ENCODE measurements at regions not wholly inside any gene's neighbourhood (a gene's known extent, or its start where the extent isn't known, plus 50 kb on each side); places are given as distances from the start of the nearest gene placed in this dataset.
"Not testable (repeated sequence)": the region's sequence is repeated elsewhere in the genome, so short reads cannot be mapped to it uniquely, and the experiment has no call there.

DNA sequence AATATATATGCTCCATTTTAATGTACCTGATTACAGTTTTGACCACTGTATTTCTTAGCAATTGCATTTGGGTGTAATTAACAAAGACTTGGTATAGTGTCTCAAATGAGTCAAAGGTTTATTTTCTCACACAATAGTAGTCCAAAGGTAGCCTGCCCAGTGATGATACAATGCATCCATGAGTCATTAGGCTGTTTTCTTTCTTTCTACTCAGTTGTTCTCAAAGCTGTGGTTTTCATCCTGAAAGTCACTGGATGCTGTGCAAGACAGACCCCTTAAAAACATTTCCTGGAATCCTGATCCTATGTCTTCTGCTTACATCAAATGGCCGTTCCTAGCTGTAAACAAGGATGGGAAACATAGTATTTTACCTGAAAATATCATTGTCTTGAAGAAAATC, 651.2 kb upstream of the MIR17HG start:
- ATAC-seq (no peak), DNase-seq (ENCODE audit: low spot score) (no peak)
- intact Hi-C loops (cut with DNase I) = no loop called here

DNA sequence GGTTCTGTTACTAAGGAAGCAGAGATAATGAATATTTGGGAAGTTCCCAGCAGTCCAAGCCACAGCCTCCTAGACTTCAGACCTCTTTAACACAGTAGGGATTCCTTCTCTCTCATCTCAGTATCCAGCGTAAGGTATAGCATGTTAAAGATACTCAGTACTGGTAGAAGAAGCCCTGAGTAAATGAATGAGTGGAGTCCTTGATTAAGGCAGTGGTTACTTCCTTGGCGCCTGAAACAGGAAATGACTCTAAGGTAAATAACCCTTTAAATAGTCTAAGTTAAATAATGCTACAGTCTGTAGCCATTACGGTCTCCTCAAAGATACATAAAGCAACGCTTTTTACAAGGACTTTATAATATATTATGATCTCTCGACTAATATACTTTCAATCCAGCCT, 650.8 kb upstream of the MIR17HG start:
- DNase-seq (ENCODE audit: low spot score) (no peak), ATAC-seq (no peak)
- intact Hi-C loops (cut with DNase I) = no loop called here

DNA sequence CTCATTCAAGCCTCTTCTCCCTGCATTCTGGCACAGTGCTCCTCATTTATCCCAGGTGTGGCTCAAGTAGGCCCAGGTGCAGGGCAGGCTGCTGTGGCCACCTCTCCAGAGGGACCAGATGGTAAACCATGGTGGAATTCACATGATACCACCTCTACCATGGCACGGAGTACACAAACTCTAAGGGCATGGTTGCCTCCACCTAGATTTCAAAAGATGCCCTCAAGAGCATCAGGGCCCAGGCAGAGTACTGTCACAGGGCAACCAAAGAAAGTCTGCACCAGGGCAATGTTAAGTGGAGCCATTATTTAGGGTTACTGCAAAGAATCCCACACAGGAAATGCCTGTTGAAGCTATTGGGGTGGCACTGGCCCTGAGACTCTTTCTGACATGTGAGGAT, 647.1 kb upstream of the MIR17HG start:
- DNase-seq (ENCODE audit: low spot score) (no peak), ATAC-seq (no peak)
- intact Hi-C loops (cut with DNase I) = no loop called here

DNA sequence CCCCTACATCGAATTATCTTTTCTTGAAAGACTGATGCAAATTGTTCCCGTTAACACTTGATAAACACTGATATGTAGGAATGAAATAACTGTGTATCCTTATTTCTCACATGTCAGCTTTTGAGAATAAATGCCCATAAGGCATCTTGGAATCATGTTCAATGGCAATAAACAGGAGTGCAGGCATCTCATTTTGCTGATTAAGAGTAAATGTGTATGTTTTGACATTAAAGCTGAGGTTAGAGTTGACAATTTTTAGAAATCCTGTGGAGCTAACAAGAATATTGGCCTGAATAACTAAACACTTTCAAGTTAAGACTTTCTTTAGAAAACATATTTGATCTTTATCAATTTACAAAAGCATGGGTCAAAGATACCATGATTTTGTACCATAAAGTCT, 646.2 kb upstream of the MIR17HG start:
- DNase-seq (ENCODE audit: low spot score) = no peak

DNA sequence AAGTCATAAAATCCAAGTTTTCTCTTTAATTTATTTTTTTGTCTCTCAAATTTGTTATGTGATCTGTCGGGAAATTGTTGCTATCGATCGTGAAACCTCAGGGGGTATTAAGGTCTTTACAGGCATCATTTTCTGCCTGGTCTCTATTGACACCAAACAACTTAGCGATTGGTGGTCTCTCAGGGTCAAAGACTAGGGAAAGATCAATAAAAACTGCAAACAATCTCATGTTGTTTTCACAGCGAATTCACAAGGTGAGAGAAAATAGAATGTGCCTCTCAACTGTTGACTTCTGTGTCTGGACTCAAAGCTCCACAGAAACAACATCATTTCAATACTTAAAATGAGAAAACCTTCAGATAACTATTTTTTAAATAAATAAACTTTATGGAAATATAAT, 645.4 kb upstream of the MIR17HG start:
- no peak for DNase-seq (ENCODE audit: low spot score)
- no peak for ATAC-seq
- intact Hi-C loops (cut with DNase I) = no loop called here

More for the DNA sequence above, 646.2 kb upstream of the MIR17HG start:
- intact Hi-C loops (cut with DNase I) = no loop called here
- ATAC-seq = no peak

DNA sequence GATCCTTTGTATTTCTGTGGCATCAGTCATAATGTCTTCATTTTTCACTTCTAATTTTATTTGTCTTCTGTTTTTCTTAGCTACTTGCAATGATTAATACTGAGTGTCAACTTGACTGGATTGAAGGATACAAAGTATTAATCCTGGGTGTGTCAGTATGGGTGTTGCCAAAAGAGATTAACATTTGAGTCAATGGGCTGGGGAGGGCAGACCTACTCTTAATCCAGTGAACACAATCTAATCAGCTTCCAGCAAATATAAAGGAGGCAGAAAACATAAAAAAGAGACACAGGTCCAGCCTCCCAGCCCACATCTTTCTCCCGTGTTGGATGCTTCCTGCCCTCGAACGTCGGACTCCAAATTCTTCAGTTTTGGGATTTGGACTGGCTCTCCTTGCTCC, 640.9 kb upstream of the MIR17HG start:
- DNase-seq (ENCODE audit: low spot score) (no peak), ATAC-seq (no peak)
- intact Hi-C loops (cut with DNase I) = no loop called here

DNA sequence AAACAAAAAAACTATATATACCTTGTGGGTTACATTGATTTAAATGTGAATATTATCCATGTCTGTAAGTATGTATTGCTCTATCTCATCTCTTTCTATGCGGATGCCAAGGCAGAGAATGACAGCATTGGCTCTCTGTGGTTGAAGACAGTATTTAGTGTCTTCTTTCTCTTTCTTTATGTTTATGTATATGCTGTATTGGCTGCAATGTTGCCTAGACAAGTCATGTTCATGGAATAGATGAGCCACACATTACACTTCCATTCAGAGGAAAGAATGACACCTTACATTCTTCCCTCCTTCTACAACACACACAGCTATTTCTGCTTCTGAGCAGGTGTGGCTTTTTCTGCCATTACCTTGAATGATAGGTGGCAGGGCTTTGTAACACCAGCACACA, 639.4 kb upstream of the MIR17HG start:
- DNase-seq (ENCODE audit: low spot score) (no peak), ATAC-seq (no peak)
- intact Hi-C loops (cut with DNase I) = no loop called here

DNA sequence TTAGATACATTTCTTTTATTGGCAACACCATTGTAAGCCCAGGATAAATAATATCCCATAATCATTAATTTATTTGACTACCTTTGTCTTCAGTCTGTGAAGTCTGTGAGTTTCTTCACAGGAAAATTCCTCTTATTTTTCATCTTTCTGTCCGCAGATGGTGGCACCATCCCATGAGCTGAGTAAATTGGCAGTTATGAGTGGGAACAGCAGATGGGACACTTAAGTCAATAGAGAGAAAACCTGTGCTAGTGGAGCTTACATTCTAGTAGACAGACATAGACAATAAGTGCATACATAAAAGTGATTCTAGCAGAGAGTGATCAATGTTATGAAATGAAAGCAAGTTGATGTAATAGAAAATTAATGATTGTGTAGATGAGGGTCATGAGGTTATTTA, 638.2 kb upstream of the MIR17HG start:
- intact Hi-C loops (cut with DNase I) = no loop called here
- ATAC-seq (no peak), DNase-seq (ENCODE audit: low spot score) (no peak)

DNA sequence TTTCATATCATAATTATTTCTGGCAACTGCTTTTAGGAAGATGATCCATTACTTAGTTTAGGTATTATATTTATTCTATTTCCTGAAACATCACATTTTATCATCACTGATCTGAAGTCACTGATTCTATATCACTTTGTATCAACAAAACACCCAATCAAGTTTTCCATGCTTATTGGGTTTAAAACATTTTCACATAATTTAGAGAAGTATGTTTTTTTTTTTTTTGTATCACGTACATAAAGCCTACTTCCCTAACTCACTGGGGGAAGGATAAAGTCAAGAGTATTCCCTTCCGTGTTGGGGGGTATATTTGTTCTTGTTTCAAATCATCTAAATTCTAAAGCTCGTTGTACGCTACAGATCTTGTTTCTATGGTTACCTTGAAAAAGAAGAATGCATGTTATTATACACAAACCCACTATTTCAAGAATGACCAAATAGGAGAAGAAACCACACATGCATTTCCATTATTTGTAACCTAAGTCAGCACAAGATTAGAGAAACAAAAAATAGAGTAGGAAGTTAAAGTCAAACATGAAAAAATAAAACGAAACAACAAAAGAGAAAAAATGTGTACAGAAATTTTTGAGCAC, 637.2 kb upstream of the MIR17HG start:
- DNase-seq (ENCODE audit: low spot score) (no peak), ATAC-seq (no peak)
- intact Hi-C loops (cut with DNase I) = no loop called here

DNA sequence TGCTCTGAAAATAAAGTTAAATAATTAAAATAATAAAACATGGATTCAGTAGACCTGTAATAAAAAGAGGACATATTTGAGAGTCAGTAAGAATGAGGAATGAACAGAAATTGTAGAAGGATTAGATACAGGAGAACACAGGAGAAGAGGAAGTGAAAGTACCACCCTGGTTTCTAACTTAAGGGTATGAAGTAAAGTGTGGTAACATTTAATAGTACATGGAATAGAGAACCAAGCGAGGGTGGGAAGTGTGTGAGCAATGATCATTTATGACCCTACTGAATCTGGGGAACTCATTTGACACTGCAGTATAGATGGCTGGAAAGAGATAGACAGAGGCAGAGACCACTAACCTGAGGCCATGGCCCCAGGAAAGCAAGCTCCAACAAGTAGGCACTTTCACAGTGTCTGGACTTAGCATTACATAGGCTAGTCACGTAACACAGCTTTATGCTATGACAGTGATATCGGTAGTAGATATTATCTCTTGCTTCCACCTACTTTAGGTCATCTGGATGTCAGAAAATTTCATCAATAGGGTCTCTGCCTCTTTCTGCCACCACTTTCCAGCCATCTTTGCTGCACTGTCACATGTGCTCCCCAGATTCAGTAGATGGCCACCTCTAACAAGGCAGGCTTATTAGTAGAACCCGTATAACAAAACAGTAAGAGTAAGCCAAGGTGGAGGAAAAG, 633.9 kb upstream of the MIR17HG start:
- intact Hi-C loops (cut with DNase I) = no loop called here
- ATAC-seq = peak; percentile 45
- DNase-seq (ENCODE audit: low spot score) = no peak

DNA sequence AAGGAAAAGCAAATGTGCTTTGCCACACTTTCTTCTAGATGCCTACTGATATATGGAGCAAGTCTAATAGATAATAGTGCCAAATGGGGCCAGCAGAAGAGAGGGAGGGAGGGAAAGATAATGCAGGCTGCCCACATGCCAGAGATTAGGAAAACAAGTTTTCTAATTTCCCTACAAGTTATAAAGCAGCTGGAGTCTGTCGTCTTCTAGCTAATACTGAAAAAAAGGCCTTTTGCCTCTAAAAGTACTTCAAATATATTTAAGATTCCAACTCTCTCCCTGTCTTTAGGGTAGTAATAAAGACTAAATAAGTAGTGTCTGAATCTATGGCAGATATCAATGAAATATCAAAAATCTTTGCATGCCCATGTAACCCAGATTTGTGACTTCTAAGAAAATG, 632.0 kb upstream of the MIR17HG start:
- ATAC-seq (no peak), DNase-seq (ENCODE audit: low spot score) (no peak)
- intact Hi-C loops (cut with DNase I) = no loop called here

DNA sequence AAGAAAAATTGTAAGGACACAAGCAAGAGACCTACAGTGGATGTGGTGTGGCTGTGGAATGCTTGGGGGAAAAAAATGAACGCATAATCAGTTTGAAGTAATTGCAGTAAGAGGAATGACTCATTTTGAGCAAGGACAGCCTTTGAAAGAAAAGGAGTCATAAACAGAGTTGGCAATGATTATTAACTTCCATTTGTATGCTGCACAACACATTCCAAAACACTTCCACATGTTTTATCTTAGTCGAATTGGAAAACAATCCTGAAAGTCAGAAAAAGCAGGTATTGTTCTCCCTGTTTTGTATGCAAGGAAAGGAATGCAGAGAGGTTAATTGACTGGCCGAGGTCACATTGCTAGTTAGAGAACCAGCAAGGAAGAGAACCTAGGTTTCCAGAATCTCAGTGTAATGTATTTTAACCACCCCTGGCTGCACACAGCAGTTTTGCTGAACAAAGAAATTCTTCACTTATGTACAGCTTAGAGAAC, 630.0 kb upstream of the MIR17HG start:
- peak; percentile 53 for ATAC-seq
- intact Hi-C loops (cut with DNase I) = no loop called here
- no peak for DNase-seq (ENCODE audit: low spot score)

DNA sequence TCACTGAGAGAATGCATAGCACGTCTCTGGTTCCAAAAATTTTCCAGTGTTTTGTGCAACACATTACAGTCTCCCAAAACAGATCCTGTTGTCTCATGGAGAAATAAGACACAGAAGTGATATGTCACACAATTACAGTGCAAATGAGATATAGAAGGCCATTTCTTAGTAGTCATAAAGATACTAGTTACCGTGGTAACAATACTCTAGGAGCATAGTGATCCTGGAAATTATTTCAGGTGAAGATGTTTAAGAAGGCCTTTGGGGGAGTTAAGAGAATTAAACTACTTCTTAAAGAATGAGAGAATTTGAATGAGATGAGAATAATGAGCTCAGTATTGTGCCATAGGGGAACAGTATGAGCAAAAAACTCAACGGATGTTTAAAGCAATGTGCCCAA, 628.0 kb upstream of the MIR17HG start:
- DNase-seq (ENCODE audit: low spot score) (no peak), ATAC-seq (no peak)
- intact Hi-C loops (cut with DNase I) = no loop called here

DNA sequence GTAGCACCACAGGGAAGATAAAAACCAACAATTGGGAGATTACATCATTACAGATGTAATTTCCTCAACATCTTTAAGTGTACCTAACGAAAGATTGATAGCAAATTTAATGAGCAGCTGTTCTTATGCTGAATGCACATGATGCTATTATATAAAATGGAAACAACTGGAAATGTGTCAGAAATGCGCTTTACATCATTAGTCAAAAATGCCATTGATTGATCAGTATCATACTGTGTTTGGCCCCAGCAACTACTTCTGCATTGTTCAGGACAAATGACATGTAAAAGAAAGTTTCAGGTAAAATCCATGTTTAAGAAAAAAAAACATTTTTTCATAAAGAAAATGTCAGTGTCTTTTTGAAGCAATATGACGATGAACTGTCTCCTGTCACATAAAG, 625.5 kb upstream of the MIR17HG start:
- no peak for ATAC-seq
- DNase-seq (ENCODE audit: low spot score) = no peak
- intact Hi-C loops (cut with DNase I) = no loop called here

DNA sequence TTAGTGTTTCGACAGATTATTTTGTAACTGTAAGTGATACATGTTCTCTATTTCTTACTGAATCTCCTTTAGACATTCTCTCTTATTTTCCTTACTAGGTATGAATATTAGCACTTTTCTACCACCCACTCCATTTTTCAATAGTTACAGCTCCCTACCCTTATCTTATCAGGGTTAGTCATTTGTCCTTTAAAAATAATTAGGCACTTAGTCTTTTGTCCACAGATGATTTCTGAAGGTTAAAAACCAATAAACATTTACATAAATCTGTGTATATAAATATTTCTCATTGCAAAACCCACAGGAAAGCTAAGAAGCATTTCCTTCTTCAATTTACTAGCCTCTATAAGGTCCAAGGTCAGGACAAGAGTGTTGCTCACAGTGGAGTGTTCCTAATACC, 624.1 kb upstream of the MIR17HG start:
- no peak for ATAC-seq
- no peak for DNase-seq (ENCODE audit: low spot score)
- intact Hi-C loops (cut with DNase I) = no loop called here

DNA sequence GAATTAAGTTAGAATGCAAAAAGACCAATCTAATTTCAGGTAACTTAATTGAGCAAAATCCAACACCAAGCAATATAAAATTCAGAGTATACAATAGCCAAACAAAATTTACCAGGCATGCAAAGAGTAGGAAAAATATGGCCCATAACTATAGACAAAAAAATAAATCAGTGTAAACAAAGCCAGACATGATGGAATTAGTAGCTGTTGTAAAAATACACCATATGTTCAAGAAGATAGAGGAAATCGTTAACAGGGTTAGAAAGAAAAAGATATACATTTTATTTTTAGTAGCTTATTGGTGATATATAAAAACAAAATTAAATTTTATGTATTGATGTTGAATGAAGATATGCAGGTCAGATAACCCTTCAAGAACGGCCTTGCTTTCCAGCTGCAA, 621.1 kb upstream of the MIR17HG start:
- no peak for ATAC-seq
- no peak for DNase-seq (ENCODE audit: low spot score)
- intact Hi-C loops (cut with DNase I) = no loop called here

DNA sequence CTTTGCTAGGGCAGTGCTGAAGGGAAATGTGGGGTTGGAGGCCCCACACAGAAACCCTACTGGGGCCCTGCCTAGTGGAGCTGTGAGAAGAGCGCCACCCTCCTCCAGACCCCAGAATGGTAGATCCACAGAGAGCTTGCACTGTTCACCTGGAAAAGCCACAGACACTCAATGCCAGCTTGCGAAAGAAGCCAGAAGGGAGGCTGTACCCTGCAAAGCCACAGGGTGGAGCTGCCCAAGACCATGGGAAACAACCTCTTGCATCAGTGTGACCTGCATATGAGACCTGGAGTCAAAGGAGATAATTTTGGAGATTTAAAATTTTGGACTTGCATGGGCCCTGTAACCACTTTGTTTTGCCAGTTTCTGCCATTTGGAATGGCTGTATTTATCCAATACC, 615.4 kb upstream of the MIR17HG start:
- DNase-seq (ENCODE audit: low spot score) = no peak
- intact Hi-C loops (cut with DNase I) = no loop called here
- no peak for ATAC-seq

DNA sequence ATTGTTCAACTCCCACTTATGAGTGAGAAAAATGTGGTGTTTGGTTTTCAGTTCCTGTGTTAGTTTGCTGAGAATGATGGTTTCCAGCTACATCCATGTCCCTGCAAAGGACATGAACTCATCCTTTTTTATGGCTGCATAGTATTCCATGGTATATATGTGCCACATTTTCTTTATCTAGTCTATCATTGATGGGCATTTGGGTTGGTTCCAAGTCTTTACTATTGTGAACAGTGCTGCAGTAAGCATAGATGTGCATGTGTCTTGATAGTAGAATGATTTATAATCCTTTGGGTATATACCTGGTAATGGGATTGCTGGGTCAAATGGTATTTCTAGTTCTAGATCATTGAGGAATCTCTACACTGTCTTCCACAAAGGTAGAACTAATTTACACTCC, 613.0 kb upstream of the MIR17HG start:
- DNase-seq (ENCODE audit: low spot score); ATAC-seq; intact Hi-C loops (cut with DNase I): not testable (repeated sequence)

DNA sequence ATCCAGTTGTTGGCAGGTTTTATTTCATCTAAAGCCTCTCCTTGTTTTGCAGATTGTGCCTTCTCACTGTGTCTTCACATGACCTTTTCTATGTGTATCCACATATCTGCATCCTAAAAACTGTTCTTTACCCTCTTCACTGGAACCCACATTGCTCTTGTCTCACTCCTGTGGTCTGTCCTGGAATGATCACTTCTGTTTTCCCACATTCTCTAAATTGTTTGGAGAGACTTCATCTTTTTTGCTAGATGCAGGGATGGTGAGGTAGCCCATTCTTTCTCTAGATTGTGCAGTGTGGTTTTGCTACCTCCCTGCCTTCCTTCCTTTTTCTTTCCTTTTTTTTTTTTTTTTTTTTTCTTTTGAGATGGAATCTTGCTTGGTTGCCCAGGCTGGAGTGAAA, 608.6 kb upstream of the MIR17HG start:
- DNase-seq (ENCODE audit: low spot score) = no peak
- intact Hi-C loops (cut with DNase I) = no loop called here

DNA sequence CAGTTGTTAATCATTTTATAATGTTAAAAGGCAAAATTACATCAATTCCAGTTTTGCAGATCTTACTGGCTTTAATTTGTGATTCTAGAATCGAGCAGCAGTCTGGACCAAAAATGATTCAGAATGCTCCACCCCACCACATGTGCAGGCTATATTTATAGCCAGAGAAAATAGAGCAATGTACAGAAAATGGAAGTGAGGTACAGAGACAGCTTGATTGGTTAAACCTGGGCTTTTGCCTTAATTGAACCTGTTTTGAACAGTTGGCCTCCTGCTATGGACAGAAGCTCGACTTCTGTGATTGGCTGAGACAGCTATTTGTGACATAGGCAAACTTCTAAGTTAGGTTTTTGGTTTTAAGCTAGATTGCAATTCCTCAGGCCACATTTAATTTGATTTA, 607.4 kb upstream of the MIR17HG start:
- intact Hi-C loops (cut with DNase I) = no loop called here
- no peak for DNase-seq (ENCODE audit: low spot score)
- no peak for ATAC-seq

More for the DNA sequence above, 608.6 kb upstream of the MIR17HG start:
- no peak for ATAC-seq

DNA sequence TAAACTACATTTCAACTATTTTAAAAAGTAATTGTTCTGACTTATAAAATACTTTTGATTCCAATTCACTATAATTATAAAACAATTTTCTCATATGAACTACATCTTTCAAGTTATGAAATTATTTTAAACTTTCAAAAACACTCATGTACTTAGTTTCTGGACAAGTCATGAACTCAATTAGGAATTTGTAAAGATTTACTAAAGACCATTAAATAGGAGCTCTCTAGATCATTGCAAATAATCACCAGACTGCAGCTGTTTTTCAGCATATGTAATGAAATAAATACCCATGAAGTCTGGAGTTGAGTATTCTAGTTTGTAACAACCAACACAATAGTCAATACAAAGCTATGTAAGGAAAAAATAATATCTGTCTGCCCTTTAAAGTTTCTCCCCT, 605.1 kb upstream of the MIR17HG start:
- DNase-seq (ENCODE audit: low spot score) = no peak
- intact Hi-C loops (cut with DNase I) = no loop called here
- no peak for ATAC-seq

All from sciatic nerve (tissue), 2 donors.